IMR-90 (cell line): ENCODE measurements at regions not wholly inside any gene's neighbourhood (a gene's known extent, or its start where the extent isn't known, plus 50 kb on each side); places are given as distances from the start of the nearest gene placed in this dataset.

ENCODE experiments used
- ATAC-seq: fragments of 200-7000 bp; cut with Tn5 transposase; 2 replicates; pipeline ENCODE4 v1.9.1; 2020; ENCODE audit warnings: low read depth, mild to moderate bottlenecking, moderate library complexity
- BruUV-seq: library from RNA; stranded (reverse); fragments of 400-500 nt; replicated peaks from 2 replicates; lab custom pipeline; 2021; lab: Mats Ljungman, UMichigan
- CTCF ChIA-PET: fragments of 300-600 bp; formaldehyde crosslinking; extraction: SDS; loops from one replicate; lab custom pipeline; 2021; ENCODE audit warnings: antibody characterized with exemption; lab: Yijun Ruan, JAX
- POLR2A ChIA-PET: fragments of 300-600 bp; sonication (Branson Sonifier 250); formaldehyde crosslinking; loops from one replicate; lab custom pipeline; 2022; ENCODE audit warnings: antibody characterized with exemption; ENCODE audit not compliant: unreplicated experiment; lab: Charles Lee
- DNase-seq: peaks from one replicate; pipeline ENCODE4 v3.0.0; 2013
- H2AFZ ChIP-seq: replicated peaks from 2 replicates; pipeline ENCODE3; 2013; ENCODE audit warnings: low read length, mild to moderate bottlenecking; ENCODE audit not compliant: poor library complexity
- H2AK5ac ChIP-seq: 2 replicates; pipeline ENCODE4 v1.6.1; 2013; ENCODE audit warnings: low read depth, low read length, inconsistent platforms
- H2AK9ac ChIP-seq: replicated peaks from 2 replicates; pipeline ENCODE3; 2013; ENCODE audit warnings: mild to moderate bottlenecking, low read depth, low read length, moderate library complexity; ENCODE audit not compliant: poor library complexity
- H2BK120ac ChIP-seq: 2 replicates; pipeline ENCODE4 v1.6.1; 2013; ENCODE audit warnings: low read depth, low read length, inconsistent platforms
- H2BK15ac ChIP-seq: 3 replicates; pipeline ENCODE4 v1.6.1; 2013; ENCODE audit warnings: low read depth, low read length, inconsistent platforms
- H2BK20ac ChIP-seq: 2 replicates; pipeline ENCODE4 v1.6.1; 2013; ENCODE audit warnings: low read depth, mild to moderate bottlenecking, inconsistent platforms, low read length, moderate library complexity
- H2BK5ac ChIP-seq: 2 replicates; pipeline ENCODE4 v1.6.1; 2013; ENCODE audit warnings: mild to moderate bottlenecking, low read depth, low read length, inconsistent platforms; ENCODE audit not compliant: poor library complexity, severe bottlenecking
- H3K14ac ChIP-seq: replicated peaks from 2 replicates; pipeline ENCODE4 v1.6.1; 2013; ENCODE audit warnings: low read depth, low read length, inconsistent platforms
- H3K18ac ChIP-seq: 2 replicates; pipeline ENCODE4 v1.6.1; 2013; ENCODE audit warnings: low read depth, low read length, control low read depth
- H3K23ac ChIP-seq: 2 replicates; pipeline ENCODE4 v1.6.1; 2013; ENCODE audit warnings: low read depth, low read length, inconsistent platforms
- H3K27ac ChIP-seq: 2 replicates; pipeline ENCODE4 v1.5.1; 2013; ENCODE audit warnings: mild to moderate bottlenecking, control low read depth, low read length; ENCODE audit not compliant: insufficient read depth
- H3K27me3 ChIP-seq: 2 replicates; pipeline ENCODE4 v1.6.1; 2013; ENCODE audit warnings: low read length; ENCODE audit not compliant: control insufficient read depth, insufficient read depth
- H3K36me3 ChIP-seq: 2 replicates; pipeline ENCODE4 v1.6.1; 2013; ENCODE audit warnings: low read length, mixed read lengths; ENCODE audit not compliant: control insufficient read depth, insufficient read depth
- H3K4ac ChIP-seq: 2 replicates; pipeline ENCODE4 v1.6.1; 2013; ENCODE audit warnings: low read depth, low read length, inconsistent platforms
- H3K4me1 ChIP-seq: 2 replicates; pipeline ENCODE4 v1.6.1; 2013; ENCODE audit warnings: low read length, mixed read lengths; ENCODE audit not compliant: control insufficient read depth, insufficient read depth
- H3K4me2 ChIP-seq: 2 replicates; pipeline ENCODE4 v1.6.1; 2013; ENCODE audit warnings: low read depth, mild to moderate bottlenecking, control low read depth, low read length, moderate library complexity
- H3K4me3 ChIP-seq: 2 replicates; pipeline ENCODE4 v1.5.1; 2013; ENCODE audit warnings: low read depth, mild to moderate bottlenecking, control low read depth, low read length, moderate library complexity; ENCODE audit not compliant: insufficient read depth
- H3K56ac ChIP-seq: 2 replicates; pipeline ENCODE4 v1.6.1; 2013; ENCODE audit warnings: low read length, inconsistent platforms; ENCODE audit not compliant: insufficient read depth; ENCODE audit errors: extremely low read depth
- H3K79me1 ChIP-seq, 2 experiments: 2 replicates each; pipeline ENCODE4 v1.6.1; 2013; ENCODE audit warnings: low read length in 2 of 2, inconsistent platforms in 1 of 2, low read depth in 1 of 2
- H3K9ac ChIP-seq: 2 replicates; pipeline ENCODE4 v1.6.1; 2013; ENCODE audit warnings: low read depth, low read length, control low read depth
- H3K9me1 ChIP-seq: 2 replicates; pipeline ENCODE4 v1.6.1; 2013; ENCODE audit warnings: low read length, inconsistent platforms; ENCODE audit not compliant: insufficient read depth
- H3K9me3 ChIP-seq: 2 replicates; pipeline ENCODE4 v1.6.1; 2013; ENCODE audit warnings: low read length; ENCODE audit not compliant: control insufficient read depth, insufficient read depth
- H4K20me1 ChIP-seq: 2 replicates; pipeline ENCODE4 v1.6.1; 2013; ENCODE audit warnings: low read length, inconsistent platforms; ENCODE audit not compliant: insufficient read depth
- H4K5ac ChIP-seq: 2 replicates; pipeline ENCODE4 v1.6.1; 2013; ENCODE audit warnings: mild to moderate bottlenecking, low read depth, low read length, control low read depth
- H4K8ac ChIP-seq, 2 experiments: 2 replicates each; pipeline ENCODE4 v1.6.1; 2013; ENCODE audit warnings: low read depth in 2 of 2, low read length in 2 of 2, control low read depth in 1 of 2, inconsistent platforms in 1 of 2
- H4K91ac ChIP-seq: 2 replicates; pipeline ENCODE4 v1.6.1; 2013; ENCODE audit warnings: low read depth, low read length, inconsistent platforms; ENCODE audit not compliant: insufficient read depth
- BHLHE40 ChIP-seq: fragments of 150-350 bp; IDR thresholded peaks from 2 replicates; pipeline ENCODE4 v1.6.1; 2016; ENCODE audit warnings: mild to moderate bottlenecking, low read depth, low read length
- CEBPB ChIP-seq: IDR thresholded peaks from 2 replicates; pipeline ENCODE4 v1.6.1; 2012; ENCODE audit warnings: low read depth, low read length, improper control_type of control experiment
- CHD1 ChIP-seq: IDR thresholded peaks from 2 replicates; pipeline ENCODE4 v1.6.1; 2012; ENCODE audit warnings: low read depth, low read length, improper control_type of control experiment
- CTCF ChIP-seq: conservative IDR thresholded peaks from 2 replicates; pipeline ENCODE4 v1.5.1; 2012; ENCODE audit warnings: mild to moderate bottlenecking, low read depth, low read length, improper control_type of control experiment
- ELK1 ChIP-seq: fragments of 150-350 bp; IDR thresholded peaks from 2 replicates; pipeline ENCODE4 v1.6.1; 2016; ENCODE audit warnings: low read depth, mild to moderate bottlenecking, low read length, moderate library complexity, borderline replicate concordance
- FOS ChIP-seq: fragments of 150-350 bp; IDR thresholded peaks from 2 replicates; pipeline ENCODE4 v1.6.1; 2016; ENCODE audit warnings: low read depth, low read length
- MAZ ChIP-seq: IDR thresholded peaks from 2 replicates; pipeline ENCODE4 v1.6.1; 2012; ENCODE audit warnings: low read depth, mild to moderate bottlenecking, low read length, improper control_type of control experiment, moderate library complexity, borderline replicate concordance
- MXI1 ChIP-seq: IDR thresholded peaks from 2 replicates; pipeline ENCODE4 v1.6.1; 2012; ENCODE audit warnings: low read depth, mild to moderate bottlenecking, low read length, moderate library complexity, borderline replicate concordance
- NFE2L2 ChIP-seq: fragments of 150-350 bp; IDR thresholded peaks from 2 replicates; pipeline ENCODE4 v1.6.1; 2016; ENCODE audit warnings: low read depth, mild to moderate bottlenecking, low read length
- POLR2A ChIP-seq: IDR thresholded peaks from 2 replicates; pipeline ENCODE4 v1.6.1; 2012; ENCODE audit warnings: mild to moderate bottlenecking, low read depth, low read length
- RAD21 ChIP-seq: IDR thresholded peaks from 2 replicates; pipeline ENCODE4 v1.6.1; 2012; ENCODE audit warnings: low read length, improper control_type of control experiment
- RCOR1 ChIP-seq: IDR thresholded peaks from 2 replicates; pipeline ENCODE4 v1.6.1; 2012; ENCODE audit warnings: mild to moderate bottlenecking, low read length, improper control_type of control experiment; ENCODE audit not compliant: insufficient replicate concordance
- RFX5 ChIP-seq: IDR thresholded peaks from 2 replicates; pipeline ENCODE4 v1.8.0; 2012; ENCODE audit warnings: low read depth, mild to moderate bottlenecking, low read length, moderate library complexity
- SMC3 ChIP-seq: fragments of 150-350 bp; IDR thresholded peaks from 2 replicates; pipeline ENCODE4 v1.6.1; 2016; ENCODE audit warnings: low read depth, mild to moderate bottlenecking, antibody characterized with exemption, low read length, moderate library complexity
- WGBS, 2 experiments: methylation state at CpG; one replicate each; pipeline versions ENCODE4 v1.1.5 to v1.1.7; 2013; ENCODE audit warnings: missing lambda C conversion rate in 2 of 2; ENCODE audit not compliant: insufficient read length in 1 of 2; ENCODE audit errors: extremely low coverage in 2 of 2; 5-methylcytosine and 5-hydroxymethylcytosine counted together
- dilution Hi-C: fragments of 300-500 bp; cut with HindIII; formaldehyde crosslinking; loops from one replicate; pipeline ENCODE4 v1.14.3; 2018; ENCODE audit warnings: low sequenced_read_pairs; ENCODE audit not compliant: unreplicated experiment
- in situ Hi-C: fragments of 300-500 bp; cut with MboI; formaldehyde crosslinking; loops from 3 replicates; pipeline ENCODE4 v1.14.3; 2019; ENCODE audit warnings: low sequenced_read_pairs, inconsistent platforms, mixed read lengths
- intact Hi-C: fragments of 100-400 bp; cut with micrococcal nuclease; formaldehyde crosslinking; loops from 2 replicates; pipeline ENCODE4 v1.10.0; 2022
- TF ChIP-seq, protein P1 (sequence below): fragments of 150-350 bp; IDR thresholded peaks from 2 replicates; pipeline ENCODE4 v1.6.1; 2017; ENCODE audit warnings: mild to moderate bottlenecking, antibody characterized with exemption, low read length, low read depth

GRCh38 chr3:80770106-80771074, 991.1 kb downstream of the GBE1 start:
- dilution Hi-C loops = no loop called here
- intact Hi-C loops = no loop called here
- CTCF ChIA-PET = no interaction called here
- TF ChIP-seq, protein P1, sequence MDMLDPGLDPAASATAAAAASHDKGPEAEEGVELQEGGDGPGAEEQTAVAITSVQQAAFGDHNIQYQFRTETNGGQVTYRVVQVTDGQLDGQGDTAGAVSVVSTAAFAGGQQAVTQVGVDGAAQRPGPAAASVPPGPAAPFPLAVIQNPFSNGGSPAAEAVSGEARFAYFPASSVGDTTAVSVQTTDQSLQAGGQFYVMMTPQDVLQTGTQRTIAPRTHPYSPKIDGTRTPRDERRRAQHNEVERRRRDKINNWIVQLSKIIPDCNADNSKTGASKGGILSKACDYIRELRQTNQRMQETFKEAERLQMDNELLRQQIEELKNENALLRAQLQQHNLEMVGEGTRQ = no peak
- TF ChIP-seq NFE2L2 (no peak), RAD21 (no peak), MAZ (no peak), POLR2A (no peak), FOS (no peak), ELK1 (no peak), SMC3 (no peak), CHD1 (no peak), CTCF (no peak), RCOR1 (no peak), RFX5 (no peak), MXI1 (no peak), CEBPB (no peak), BHLHE40 (no peak)

More at GRCh38 chr3:80770106-80771074, 991.1 kb downstream of the GBE1 start:
- Histone ChIP-seq H2AK5ac (no peak overlapping the region), H3K18ac (no peak overlapping the region), H3K9ac (no peak overlapping the region), H3K36me3 (no peaks in the 10 kb centered on the region), H3K79me1 (no peaks in the 10 kb centered on the region), H4K5ac (no peak overlapping the region), H2BK15ac (no peak overlapping the region), H3K9me1 (no peaks in the 10 kb centered on the region), H3K27ac (no peak overlapping the region), H4K20me1 (no peaks in the 10 kb centered on the region), H3K4ac (no peak overlapping the region), H4K8ac (no peak overlapping the region), H3K14ac (no peak overlapping the region), H2AK9ac (no peak overlapping the region), H3K4me3 (no peak overlapping the region), H3K4me1 (no peaks in the 10 kb centered on the region), H3K27me3 (no peaks in the 10 kb centered on the region), H2BK5ac (no peak overlapping the region), H2BK20ac (no peak overlapping the region), H2AFZ (no peak overlapping the region), H3K56ac (no peak overlapping the region), H4K91ac (no peak overlapping the region), H2BK120ac (no peak overlapping the region), H3K23ac (no peak overlapping the region), H3K4me2 (no peak overlapping the region), H3K9me3 (peaks cover 7% of the 10 kb centered on the region; the same call in 1 of the 2 replicates)
- POLR2A ChIA-PET = no interaction called here
- in situ Hi-C loops = no loop called here
- ATAC-seq = no peak
- no CpG with 5 or more reads among the region's 61 CpGs for WGBS, 2 experiments
- DNase-seq = no peak
- BruUV-seq = no TSS peak
